ENCODE measurements at regions not wholly inside any gene's neighbourhood (a gene's known extent, or its start where the extent isn't known, plus 50 kb on each side); places are given as distances from the start of the nearest gene placed in this dataset.

GRCh38 chr21:39104911-39105310, 78.3 kb downstream of the PSMG1 start:
- peaks cover 3% of the 10 kb centered on the region for H3K9me3 Mint-ChIP-seq
- no peaks in the 10 kb centered on the region for H3K36me3 Mint-ChIP-seq
- peaks cover 7% of the 10 kb centered on the region for H3K4me1 Mint-ChIP-seq
- peaks cover 4% of the 10 kb centered on the region for H3K27me3 Mint-ChIP-seq (ENCODE audit: low read depth)
- no peak for TF ChIP-seq CTCF (IDR thresholded peaks at IDR 0.05; ENCODE audit: unreplicated experiment)
- no peak overlapping the region for H3K27ac Mint-ChIP-seq
- H3K4me3 Mint-ChIP-seq: no peak overlapping the region
- DNase-seq (ENCODE audit: low spot score in 2 of 2, unreplicated experiment in 2 of 2): no peak

GRCh38 chr21:39103689-39104088, 79.6 kb downstream of the PSMG1 start:
- Mint-ChIP-seq H3K27me3 (ENCODE audit: low read depth) (peaks cover 4% of the 10 kb centered on the region), H3K9me3 (peaks cover 8% of the 10 kb centered on the region), H3K36me3 (no peaks in the 10 kb centered on the region), H3K27ac (no peak overlapping the region), H3K4me1 (peaks cover 7% of the 10 kb centered on the region), H3K4me3 (no peak overlapping the region)
- no peak for TF ChIP-seq CTCF (IDR thresholded peaks at IDR 0.05; ENCODE audit: unreplicated experiment)
- DNase-seq (ENCODE audit: low spot score in 2 of 2, unreplicated experiment in 2 of 2): no peak

- Mint-ChIP-seq H3K9me3 (peaks cover 8% of the 10 kb centered on the region), H3K4me3 (no peak overlapping the region), H3K36me3 (no peaks in the 10 kb centered on the region), H3K27me3 (ENCODE audit: low read depth) (peaks cover 4% of the 10 kb centered on the region), H3K27ac (no peak overlapping the region), H3K4me1 (peaks cover 16% of the 10 kb centered on the region)
- TF ChIP-seq CTCF (IDR thresholded peaks at IDR 0.05; ENCODE audit: unreplicated experiment): no peak
- DNase-seq (ENCODE audit: low spot score in 2 of 2, unreplicated experiment in 2 of 2): no peak
Measured at GRCh38 chr21:39099859-39100258, 83.4 kb downstream of the PSMG1 start.

GRCh38 chr21:39098696-39099200, 84.5 kb downstream of the PSMG1 start:
- Mint-ChIP-seq H3K4me1 (peaks cover 16% of the 10 kb centered on the region), H3K4me3 (no peak overlapping the region), H3K27me3 (ENCODE audit: low read depth) (peaks cover 4% of the 10 kb centered on the region), H3K27ac (no peak overlapping the region), H3K9me3 (peaks cover 8% of the 10 kb centered on the region), H3K36me3 (no peaks in the 10 kb centered on the region)
- DNase-seq (ENCODE audit: low spot score in 2 of 2, unreplicated experiment in 2 of 2): no peak
- no peak for TF ChIP-seq CTCF (IDR thresholded peaks at IDR 0.05; ENCODE audit: unreplicated experiment)

- Mint-ChIP-seq H3K4me3 (no peak overlapping the region), H3K4me1 (peaks cover 16% of the 10 kb centered on the region), H3K36me3 (no peaks in the 10 kb centered on the region), H3K27me3 (ENCODE audit: low read depth) (peaks cover 2% of the 10 kb centered on the region), H3K27ac (no peak overlapping the region), H3K9me3 (peaks cover 8% of the 10 kb centered on the region)
- DNase-seq (ENCODE audit: low spot score in 2 of 2, unreplicated experiment in 2 of 2): no peak
- no peak for TF ChIP-seq CTCF (IDR thresholded peaks at IDR 0.05; ENCODE audit: unreplicated experiment)
Measured at GRCh38 chr21:39097981-39098380, 85.3 kb downstream of the PSMG1 start.

- no peaks in the 10 kb centered on the region for H3K27me3 Mint-ChIP-seq (ENCODE audit: low read depth)
Measured at GRCh38 chr21:39097335-39097861, 85.9 kb downstream of the PSMG1 start.

More at GRCh38 chr21:39097335-39097861, 85.9 kb downstream of the PSMG1 start:
- no peak for TF ChIP-seq CTCF (IDR thresholded peaks at IDR 0.05; ENCODE audit: unreplicated experiment)
- Mint-ChIP-seq H3K36me3 (no peaks in the 10 kb centered on the region), H3K27ac (no peak overlapping the region), H3K4me1 (peaks cover 16% of the 10 kb centered on the region), H3K9me3 (peaks cover 8% of the 10 kb centered on the region), H3K4me3 (no peak overlapping the region)
- DNase-seq (ENCODE audit: low spot score in 2 of 2, unreplicated experiment in 2 of 2): no peak

Data from mesothelial cell of epicardium (in vitro differentiated cells).